MM.1S (cell line): ENCODE measurements at regions not wholly inside any gene's neighbourhood (a gene's known extent, or its start where the extent isn't known, plus 50 kb on each side); places are given as distances from the start of the nearest gene placed in this dataset.

Experiments used
- DNase-seq: peaks from one replicate; pipeline ENCODE4 v3.0.0-alpha.2; 2015
- H2AFZ ChIP-seq: fragments of 300-600 bp; sonication (generic); 2 replicates; pipeline ENCODE4 v1.6.0; 2016; ENCODE audit warnings: antibody characterized with exemption, low read length
- H3F3A ChIP-seq: fragments of 300-600 bp; sonication (generic); 2 replicates; pipeline ENCODE4 v1.6.1; 2016; ENCODE audit warnings: mild to moderate bottlenecking, antibody characterized with exemption, low read length, moderate library complexity, mixed read lengths; ENCODE audit not compliant: insufficient read depth
- H3K27ac ChIP-seq: fragments of 300-600 bp; sonication (generic); 2 replicates; pipeline ENCODE4 v1.5.1; 2016; ENCODE audit warnings: mild to moderate bottlenecking, low read length
- H3K27me3 ChIP-seq: fragments of 300-600 bp; sonication (generic); replicated peaks from 2 replicates; pipeline ENCODE4 v1.6.0; 2016; ENCODE audit warnings: low read length; ENCODE audit not compliant: insufficient read depth
- H3K36me3 ChIP-seq: fragments of 300-600 bp; sonication (generic); replicated peaks from 2 replicates; pipeline ENCODE4 v1.6.1; 2016; ENCODE audit warnings: mild to moderate bottlenecking, low read length, mixed read lengths; ENCODE audit not compliant: insufficient read depth
- H3K4me1 ChIP-seq: fragments of 300-600 bp; sonication (generic); 2 replicates; pipeline ENCODE4 v1.6.1; 2016; ENCODE audit warnings: low read length, mixed read lengths
- H3K4me2 ChIP-seq: fragments of 300-600 bp; sonication (generic); 2 replicates; pipeline ENCODE4 v1.6.0; 2016; ENCODE audit warnings: low read depth, low read length
- H3K4me3 ChIP-seq: fragments of 300-600 bp; sonication (generic); 2 replicates; pipeline ENCODE4 v1.5.1; 2016; ENCODE audit warnings: low read length, mixed read lengths
- H3K79me2 ChIP-seq: fragments of 300-600 bp; sonication (generic); 2 replicates; pipeline ENCODE4 v1.6.1; 2016; ENCODE audit warnings: mixed run types, low read length, mixed read lengths
- H3K9ac ChIP-seq: fragments of 300-600 bp; sonication (generic); 2 replicates; pipeline ENCODE4 v1.6.1; 2016; ENCODE audit warnings: low read length, mixed read lengths
- H3K9me2 ChIP-seq: fragments of 300-600 bp; sonication (generic); replicated peaks from 2 replicates; pipeline ENCODE4 v1.6.1; 2016; ENCODE audit warnings: mild to moderate bottlenecking, low read length, mixed read lengths; ENCODE audit not compliant: insufficient read depth
- H3K9me3 ChIP-seq: fragments of 300-600 bp; sonication (generic); replicated peaks from 2 replicates; pipeline ENCODE4 v1.6.1; 2016; ENCODE audit warnings: mild to moderate bottlenecking, low read length, mixed read lengths; ENCODE audit not compliant: insufficient read depth
- H4K20me1 ChIP-seq: fragments of 300-600 bp; sonication (generic); 2 replicates; pipeline ENCODE4 v1.6.1; 2016; ENCODE audit warnings: mild to moderate bottlenecking, low read length, moderate library complexity, mixed read lengths; ENCODE audit not compliant: insufficient read depth
- CTCF ChIP-seq: fragments of 300-600 bp; sonication (generic); IDR thresholded peaks from 2 replicates; pipeline ENCODE4 v1.5.1; 2016; ENCODE audit warnings: antibody characterized with exemption, low read length, mixed read lengths
- EZH2 ChIP-seq: fragments of 300-600 bp; sonication (generic); optimal IDR thresholded peaks from 2 replicates; pipeline ENCODE3; 2017; ENCODE audit warnings: low read depth, mild to moderate bottlenecking, antibody characterized with exemption, low read length, mixed read lengths
- EZH2phosphoT487 ChIP-seq: fragments of 300-600 bp; sonication (generic); IDR thresholded peaks from 2 replicates; pipeline ENCODE4 v1.6.1; 2018; ENCODE audit warnings: antibody characterized with exemption, low read length

GRCh38 chr11:97890466-97890865 is 1130.3 kb upstream of the CNTN5 start:
- H3K27ac ChIP-seq, result no peak overlapping the region
- H3K36me3 ChIP-seq, result no peaks in the 10 kb centered on the region
- no peaks in the 10 kb centered on the region for H3K27me3 ChIP-seq
- H3K9me3 ChIP-seq, result no peaks in the 10 kb centered on the region
- H3K9me2 ChIP-seq, result no peaks in the 10 kb centered on the region
- TF ChIP-seq CTCF, result no peak
- TF ChIP-seq EZH2phosphoT487, result no peak
- TF ChIP-seq EZH2, result no peak
- H3K4me3 ChIP-seq, result no peak overlapping the region
- no peak for DNase-seq
- H3K79me2 ChIP-seq, result no peaks in the 10 kb centered on the region
- H3K4me2 ChIP-seq, result no peak overlapping the region
- H3K4me1 ChIP-seq, result no peaks in the 10 kb centered on the region
- no peaks in the 10 kb centered on the region for H4K20me1 ChIP-seq
- H3K9ac ChIP-seq, result no peak overlapping the region
- no peaks in the 10 kb centered on the region for H3F3A ChIP-seq
- no peak overlapping the region for H2AFZ ChIP-seq

- no peaks in the 10 kb centered on the region for H3F3A ChIP-seq
- TF ChIP-seq EZH2 (no peak), CTCF (no peak), EZH2phosphoT487 (no peak)
- no peaks in the 10 kb centered on the region for H3K27me3 ChIP-seq
- no peak overlapping the region for H3K4me3 ChIP-seq
- no peak overlapping the region for H3K9ac ChIP-seq
- no peaks in the 10 kb centered on the region for H3K79me2 ChIP-seq
- no peaks in the 10 kb centered on the region for H3K36me3 ChIP-seq
- no peaks in the 10 kb centered on the region for H3K9me3 ChIP-seq
- H3K9me2 ChIP-seq, result no peaks in the 10 kb centered on the region
- H3K27ac ChIP-seq, result no peak overlapping the region
- DNase-seq, result no peak
- H3K4me2 ChIP-seq, result no peak overlapping the region
- no peaks in the 10 kb centered on the region for H4K20me1 ChIP-seq
- H3K4me1 ChIP-seq, result no peaks in the 10 kb centered on the region
- no peak overlapping the region for H2AFZ ChIP-seq
Measured at GRCh38 chr11:97893612-97894011, 1127.1 kb upstream of the CNTN5 start.

- no peak for DNase-seq
- Histone ChIP-seq H3K27ac (no peak overlapping the region), H3K9me2 (no peaks in the 10 kb centered on the region), H3K9me3 (no peaks in the 10 kb centered on the region), H3K4me2 (no peak overlapping the region), H4K20me1 (no peaks in the 10 kb centered on the region), H3K79me2 (no peaks in the 10 kb centered on the region), H3K9ac (no peak overlapping the region), H3K4me3 (no peak overlapping the region), H3F3A (no peaks in the 10 kb centered on the region), H3K27me3 (no peaks in the 10 kb centered on the region), H3K36me3 (no peaks in the 10 kb centered on the region), H2AFZ (no peak overlapping the region), H3K4me1 (no peaks in the 10 kb centered on the region)
- TF ChIP-seq CTCF (no peak), EZH2phosphoT487 (no peak), EZH2 (no peak)
Measured at GRCh38 chr11:97894978-97895377, 1125.8 kb upstream of the CNTN5 start.
